ENCODE measurements at regions not wholly inside any gene's neighbourhood (a gene's known extent, or its start where the extent isn't known, plus 50 kb on each side); places are given as distances from the start of the nearest gene placed in this dataset.

GRCh38 chrX:142742581-142742980 lies 283.1 kb upstream of the SPANXN4 start:
- DNase-seq (ENCODE audit: low read depth, low spot score): no peak
- H3K27ac Mint-ChIP-seq (ENCODE audit: unreplicated experiment): no peak overlapping the region
- no peaks in the 10 kb centered on the region for H3K27me3 Mint-ChIP-seq (ENCODE audit: low read depth)
- no peak for TF ChIP-seq CTCF (conservative IDR thresholded peaks at IDR 0.05)
- H3K9me3 Mint-ChIP-seq: peaks cover 13% of the 10 kb centered on the region
- no peak overlapping the region for H3K4me3 Mint-ChIP-seq
- no peaks in the 10 kb centered on the region for H3K36me3 Mint-ChIP-seq (ENCODE audit: low read depth)
- no peaks in the 10 kb centered on the region for H3K4me1 Mint-ChIP-seq

- TF ChIP-seq CTCF (conservative IDR thresholded peaks at IDR 0.05): no peak
- H3K27ac Mint-ChIP-seq (ENCODE audit: unreplicated experiment): no peak overlapping the region
- no peaks in the 10 kb centered on the region for H3K27me3 Mint-ChIP-seq (ENCODE audit: low read depth)
- DNase-seq (ENCODE audit: low read depth, low spot score): no peak
- peaks cover 2% of the 10 kb centered on the region for H3K36me3 Mint-ChIP-seq (ENCODE audit: low read depth)
- H3K4me3 Mint-ChIP-seq: no peak overlapping the region
- H3K4me1 Mint-ChIP-seq: no peaks in the 10 kb centered on the region
- H3K9me3 Mint-ChIP-seq: peaks cover 10% of the 10 kb centered on the region
These were observed 292.4 kb upstream of the SPANXN4 start for GRCh38 chrX:142733327-142733726.

GRCh38 chrX:142711796-142712290 lies 313.9 kb upstream of the SPANXN4 start:
- no peak for DNase-seq (ENCODE audit: low read depth, low spot score)
- TF ChIP-seq CTCF (conservative IDR thresholded peaks at IDR 0.05): no peak
- Mint-ChIP-seq H3K9me3 (peaks cover 5% of the 10 kb centered on the region), H3K27ac (ENCODE audit: unreplicated experiment) (no peak overlapping the region), H3K36me3 (ENCODE audit: low read depth) (no peaks in the 10 kb centered on the region), H3K27me3 (ENCODE audit: low read depth) (no peaks in the 10 kb centered on the region), H3K4me3 (no peak overlapping the region), H3K4me1 (no peaks in the 10 kb centered on the region)

- peaks cover 5% of the 10 kb centered on the region for H3K9me3 Mint-ChIP-seq
- no peaks in the 10 kb centered on the region for H3K4me1 Mint-ChIP-seq
These were observed 323.0 kb upstream of the SPANXN4 start for GRCh38 chrX:142702749-142703148.

GRCh38 chrX:142688256-142688655 lies 337.5 kb upstream of the SPANXN4 start:
- Mint-ChIP-seq H3K4me3 (no peak overlapping the region), H3K27ac (ENCODE audit: unreplicated experiment) (no peak overlapping the region), H3K27me3 (ENCODE audit: low read depth) (no peaks in the 10 kb centered on the region), H3K9me3 (peaks cover 4% of the 10 kb centered on the region), H3K36me3 (ENCODE audit: low read depth) (no peaks in the 10 kb centered on the region), H3K4me1 (no peaks in the 10 kb centered on the region)
- DNase-seq (ENCODE audit: low read depth, low spot score): no peak
- TF ChIP-seq CTCF (conservative IDR thresholded peaks at IDR 0.05): no peak

More at GRCh38 chrX:142702749-142703148, 323.0 kb upstream of the SPANXN4 start:
- DNase-seq (ENCODE audit: low read depth, low spot score): no peak
- Mint-ChIP-seq H3K27me3 (ENCODE audit: low read depth) (no peaks in the 10 kb centered on the region), H3K36me3 (ENCODE audit: low read depth) (no peaks in the 10 kb centered on the region), H3K27ac (ENCODE audit: unreplicated experiment) (no peak overlapping the region), H3K4me3 (no peak overlapping the region)
- no peak for TF ChIP-seq CTCF (conservative IDR thresholded peaks at IDR 0.05)
